Activated T-cell treated with anti-CD3 and anti-CD28 coated beads, Interleukin-2, amount 50 U/mL, for 24 hours (primary cell): ENCODE measurements at regions not wholly inside any gene's neighbourhood (a gene's known extent, or its start where the extent isn't known, plus 50 kb on each side); places are given as distances from the start of the nearest gene placed in this dataset.

Experiments used
- DNase-seq: peaks from one replicate; pipeline ENCODE4 v3.0.0-alpha.2; 2020
- H3K27ac Mint-ChIP-seq: 2 replicates; pipeline ENCODE4 v1.8.0; 2020; ENCODE audit warnings: mild to moderate bottlenecking, mixed read lengths
- H3K27me3 Mint-ChIP-seq: 2 replicates; pipeline ENCODE4 v1.8.0; 2020; ENCODE audit warnings: mixed read lengths
- H3K36me3 Mint-ChIP-seq: 2 replicates; pipeline ENCODE4 v1.8.0; 2020; ENCODE audit warnings: low read depth, mixed read lengths
- H3K4me1 Mint-ChIP-seq: 2 replicates; pipeline ENCODE4 v1.8.0; 2020; ENCODE audit warnings: low read depth, mixed read lengths
- H3K4me3 Mint-ChIP-seq: 2 replicates; pipeline ENCODE4 v1.8.0; 2020; ENCODE audit warnings: mild to moderate bottlenecking, moderate library complexity, mixed read lengths
- H3K9me3 Mint-ChIP-seq: 2 replicates; pipeline ENCODE4 v1.8.0; 2020; ENCODE audit warnings: mixed read lengths

DNA sequence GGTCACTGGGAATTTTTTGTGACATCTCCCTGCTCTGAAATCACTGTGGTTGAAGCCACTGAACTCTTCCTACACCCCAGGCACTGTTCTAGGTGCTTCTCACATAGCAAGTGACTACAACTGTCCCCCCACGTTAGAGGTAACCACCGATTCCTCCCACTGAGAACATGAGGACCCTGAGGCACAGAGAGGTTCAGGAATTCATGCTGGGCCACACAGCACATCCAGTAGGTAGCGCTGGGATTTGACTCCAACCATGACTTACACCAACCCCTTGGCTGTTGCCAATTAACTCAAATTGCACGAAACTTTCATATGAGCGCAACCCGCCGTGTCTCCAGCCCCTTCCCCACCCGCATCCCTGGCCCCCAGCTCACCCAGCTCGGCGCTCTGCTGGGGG, 105.2 kb downstream of the RFLNA start:
- no peak for DNase-seq
- peaks cover 75% of the 10 kb centered on the region for H3K36me3 Mint-ChIP-seq
- no peaks in the 10 kb centered on the region for H3K4me1 Mint-ChIP-seq
- no peaks in the 10 kb centered on the region for H3K9me3 Mint-ChIP-seq
- H3K4me3 Mint-ChIP-seq = no peak overlapping the region
- H3K27me3 Mint-ChIP-seq = no peaks in the 10 kb centered on the region
- no peak overlapping the region for H3K27ac Mint-ChIP-seq

DNA sequence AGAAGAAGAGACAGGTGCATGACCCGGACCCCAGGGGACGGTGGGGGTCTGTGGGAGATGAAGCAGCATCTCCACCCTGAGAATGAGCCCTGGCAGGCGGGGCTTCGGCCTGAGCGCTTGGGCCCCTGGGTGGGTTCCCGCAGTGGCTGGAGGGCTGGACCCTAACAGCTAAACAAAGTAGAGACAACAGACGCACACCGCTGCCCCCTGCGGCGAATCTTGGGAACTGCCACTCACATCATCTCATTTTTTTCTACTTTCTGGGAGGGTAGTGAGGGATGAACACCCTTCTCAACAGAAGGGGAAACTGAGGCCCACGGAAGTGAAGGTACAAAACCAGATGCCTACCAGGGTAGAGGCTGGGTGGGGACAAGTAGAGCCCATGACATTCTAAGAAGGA, 104.7 kb downstream of the RFLNA start:
- Mint-ChIP-seq H3K9me3 (no peaks in the 10 kb centered on the region), H3K27me3 (no peaks in the 10 kb centered on the region), H3K4me1 (no peaks in the 10 kb centered on the region), H3K27ac (no peak overlapping the region), H3K36me3 (peaks cover 76% of the 10 kb centered on the region), H3K4me3 (no peak overlapping the region)
- peak; percentile 58 for DNase-seq

DNA sequence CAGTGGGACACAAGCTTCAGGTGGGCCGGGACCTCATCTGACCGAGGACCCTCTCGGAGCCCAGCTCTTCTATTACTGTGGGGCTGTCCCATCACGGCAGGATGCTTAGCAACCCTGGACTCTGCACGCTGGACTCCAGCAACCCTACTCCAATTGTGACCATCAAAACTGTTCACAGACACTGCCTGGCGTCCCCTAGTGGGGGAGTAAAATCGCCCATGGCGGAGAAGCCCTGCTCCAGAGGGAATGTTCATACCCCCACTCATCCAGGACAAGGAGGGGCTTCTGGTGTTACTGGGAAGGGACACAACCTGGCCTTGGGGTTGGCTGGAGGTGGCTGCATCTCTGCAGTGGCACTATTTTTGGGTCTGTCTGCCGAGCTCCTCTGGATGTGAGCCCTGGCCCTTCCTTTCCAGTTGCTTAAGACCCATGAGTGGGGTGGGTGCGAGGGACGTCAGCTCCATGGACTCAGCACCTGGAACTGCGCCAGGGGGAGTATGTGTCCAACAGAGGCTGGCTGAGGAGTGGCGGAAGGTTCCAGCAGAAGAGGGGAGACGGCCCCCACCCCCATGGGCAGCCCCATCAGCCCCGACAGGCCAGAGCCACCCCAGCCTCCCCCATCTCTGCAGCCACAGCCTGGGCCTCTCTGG, 103.8 kb downstream of the RFLNA start:
- no peak for DNase-seq
- Mint-ChIP-seq H3K36me3 (peaks cover 79% of the 10 kb centered on the region), H3K4me3 (no peak overlapping the region), H3K27me3 (no peaks in the 10 kb centered on the region), H3K9me3 (no peaks in the 10 kb centered on the region), H3K27ac (no peak overlapping the region), H3K4me1 (peaks cover 1% of the 10 kb centered on the region)

DNA sequence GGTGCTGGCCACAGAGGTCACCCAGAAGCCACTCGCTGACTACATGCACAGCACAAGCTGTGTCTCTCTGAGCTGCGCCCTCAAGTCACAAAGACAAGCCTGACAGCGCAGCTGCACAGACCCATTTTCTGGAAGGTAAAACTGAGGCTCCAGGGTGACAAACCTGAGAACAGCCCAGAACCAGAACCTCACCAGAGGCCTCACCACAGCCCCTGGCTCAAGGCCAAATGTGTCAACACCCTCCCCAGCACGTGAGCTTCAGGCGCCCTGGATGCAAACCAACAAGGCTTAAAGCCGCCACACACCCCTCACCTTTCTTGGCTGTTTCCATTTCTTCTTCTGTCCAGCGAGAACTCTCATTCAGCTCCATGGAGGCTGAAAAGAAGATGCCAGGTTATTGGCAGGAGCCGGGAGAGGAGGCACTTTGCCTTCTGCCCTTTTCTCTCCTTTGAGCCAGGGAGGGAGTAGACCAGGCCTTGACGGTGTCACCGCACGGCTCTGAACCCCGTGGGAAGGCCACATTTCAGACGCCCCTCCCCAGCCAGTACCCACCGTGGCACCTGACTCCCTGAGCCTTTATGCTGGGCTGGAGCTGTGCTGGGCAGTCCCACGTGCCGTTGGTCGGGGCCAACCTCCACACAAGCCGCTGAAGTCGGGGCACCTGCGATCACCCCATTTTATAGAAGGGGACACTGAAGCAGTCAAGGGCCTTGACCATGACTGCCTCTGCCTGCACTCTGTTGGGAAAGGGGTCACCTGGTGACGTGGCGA, 103.1 kb downstream of the RFLNA start:
- peaks cover 77% of the 10 kb centered on the region for H3K36me3 Mint-ChIP-seq
- H3K27ac Mint-ChIP-seq = no peak overlapping the region
- no peaks in the 10 kb centered on the region for H3K27me3 Mint-ChIP-seq
- H3K4me3 Mint-ChIP-seq = no peak overlapping the region
- no peaks in the 10 kb centered on the region for H3K9me3 Mint-ChIP-seq
- peaks cover 7% of the 10 kb centered on the region for H3K4me1 Mint-ChIP-seq
- DNase-seq = no peak

DNA sequence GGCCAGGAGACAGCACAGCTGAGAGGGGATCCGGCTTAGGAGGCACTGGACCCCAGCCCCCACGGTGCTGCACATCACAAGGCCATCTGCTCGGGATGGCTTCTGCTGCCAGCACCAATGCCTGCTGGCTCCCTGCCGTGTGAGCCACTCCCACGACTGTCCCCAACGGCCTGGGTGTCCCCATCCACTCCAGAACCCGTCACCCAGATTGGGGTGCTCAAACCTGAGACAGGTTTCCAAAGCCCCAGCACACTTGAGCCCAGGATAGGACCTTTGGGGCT, 102.4 kb downstream of the RFLNA start:
- Mint-ChIP-seq H3K4me1 (peaks cover 11% of the 10 kb centered on the region), H3K27me3 (no peaks in the 10 kb centered on the region), H3K27ac (no peak overlapping the region), H3K4me3 (no peak overlapping the region), H3K36me3 (peaks cover 75% of the 10 kb centered on the region), H3K9me3 (no peaks in the 10 kb centered on the region)
- no peak for DNase-seq

DNA sequence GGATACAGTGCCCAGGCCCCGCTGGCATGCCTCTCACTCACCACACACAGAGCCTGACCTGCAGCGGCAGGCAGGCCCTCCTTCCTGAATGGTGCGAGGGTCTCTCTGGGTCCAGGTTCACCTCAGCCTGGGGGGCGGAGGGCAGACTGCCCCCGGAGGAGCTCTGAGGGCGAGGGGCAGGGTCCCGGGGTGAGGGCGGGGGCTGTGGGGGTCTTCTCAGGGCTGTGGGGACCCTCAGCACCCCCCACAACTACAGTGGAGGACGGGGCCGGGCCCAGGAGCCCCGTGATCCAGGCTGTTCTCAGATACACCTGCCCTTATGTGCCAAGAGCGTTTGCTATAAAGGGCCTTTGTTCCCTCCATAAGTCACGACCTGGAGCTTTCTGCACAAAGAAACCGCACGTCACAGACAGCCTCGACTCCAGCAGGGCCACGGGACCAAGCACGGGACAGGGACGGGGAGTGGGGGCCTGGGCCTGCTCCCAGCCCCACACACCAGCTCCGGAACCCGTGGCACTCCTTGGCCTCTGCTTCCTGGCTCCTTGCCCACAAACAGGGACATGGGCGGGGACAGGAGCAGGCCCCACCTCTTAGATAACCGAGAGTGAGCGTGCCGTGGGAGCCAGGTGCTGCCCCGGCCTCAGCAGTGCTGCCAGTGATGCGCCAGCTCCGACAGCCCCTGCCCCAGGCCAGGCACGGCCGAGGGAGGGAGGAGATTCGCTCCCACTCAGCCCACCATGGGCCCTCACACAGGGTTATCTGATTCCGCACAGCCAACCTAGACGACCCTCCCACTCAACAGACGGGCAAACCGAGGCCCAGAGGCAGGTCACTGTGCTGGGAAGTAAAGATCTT, 101.9 kb downstream of the RFLNA start:
- no peak for DNase-seq
- Mint-ChIP-seq H3K9me3 (no peaks in the 10 kb centered on the region), H3K4me1 (peaks cover 17% of the 10 kb centered on the region), H3K4me3 (no peak overlapping the region), H3K27me3 (no peaks in the 10 kb centered on the region), H3K27ac (no peak overlapping the region), H3K36me3 (peaks cover 74% of the 10 kb centered on the region)

DNA sequence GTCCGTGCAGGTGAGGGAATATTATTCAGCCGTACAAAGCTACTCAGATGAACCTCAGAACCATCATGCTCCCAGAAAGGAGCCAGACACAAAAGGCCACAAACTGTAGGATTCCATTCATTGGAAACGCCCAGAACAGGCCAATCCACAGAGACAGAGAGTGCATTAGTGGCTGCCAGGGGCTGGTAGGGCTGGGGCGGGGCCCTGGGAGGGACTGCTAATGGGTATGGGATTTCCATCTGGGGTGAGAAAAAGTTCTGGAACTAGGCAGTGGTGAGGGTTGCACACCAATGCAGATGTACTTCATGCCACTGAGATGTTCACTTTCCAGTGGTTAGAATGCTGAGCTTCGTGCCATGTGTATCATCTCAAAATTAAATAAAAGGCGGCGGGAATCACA, 101.1 kb downstream of the RFLNA start:
- Mint-ChIP-seq H3K27me3 (no peaks in the 10 kb centered on the region), H3K4me3 (no peak overlapping the region), H3K9me3 (no peaks in the 10 kb centered on the region), H3K4me1 (peaks cover 25% of the 10 kb centered on the region), H3K27ac (no peak overlapping the region), H3K36me3 (peaks cover 70% of the 10 kb centered on the region)
- no peak for DNase-seq

DNA sequence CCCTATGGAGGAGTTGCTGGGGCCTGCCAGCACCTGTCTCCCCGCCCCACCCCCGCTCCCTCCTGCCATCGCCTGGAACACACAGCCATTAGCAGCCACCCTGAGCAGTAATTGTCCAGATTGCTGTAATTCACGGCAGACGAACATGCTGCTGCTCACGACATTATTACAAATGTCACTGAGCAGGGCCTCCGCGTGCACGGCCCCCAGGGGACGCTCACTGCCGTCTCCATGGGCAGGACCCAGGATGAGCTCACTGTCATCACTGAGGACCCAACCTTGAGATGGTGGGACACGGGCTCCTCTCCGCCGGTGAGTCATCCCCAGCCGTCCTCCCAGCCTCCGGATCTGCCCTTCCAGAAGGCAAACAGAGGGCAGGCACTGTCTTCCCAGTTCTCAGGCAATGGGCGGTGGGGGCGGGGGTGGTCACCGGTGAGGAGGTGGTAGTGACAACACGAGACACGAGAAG, 100.4 kb downstream of the RFLNA start:
- peaks cover 67% of the 10 kb centered on the region for H3K36me3 Mint-ChIP-seq
- H3K27ac Mint-ChIP-seq = no peak overlapping the region
- peaks cover 32% of the 10 kb centered on the region for H3K4me1 Mint-ChIP-seq
- DNase-seq = no peak
- H3K4me3 Mint-ChIP-seq = no peak overlapping the region
- H3K9me3 Mint-ChIP-seq = no peaks in the 10 kb centered on the region
- H3K27me3 Mint-ChIP-seq = no peaks in the 10 kb centered on the region

DNA sequence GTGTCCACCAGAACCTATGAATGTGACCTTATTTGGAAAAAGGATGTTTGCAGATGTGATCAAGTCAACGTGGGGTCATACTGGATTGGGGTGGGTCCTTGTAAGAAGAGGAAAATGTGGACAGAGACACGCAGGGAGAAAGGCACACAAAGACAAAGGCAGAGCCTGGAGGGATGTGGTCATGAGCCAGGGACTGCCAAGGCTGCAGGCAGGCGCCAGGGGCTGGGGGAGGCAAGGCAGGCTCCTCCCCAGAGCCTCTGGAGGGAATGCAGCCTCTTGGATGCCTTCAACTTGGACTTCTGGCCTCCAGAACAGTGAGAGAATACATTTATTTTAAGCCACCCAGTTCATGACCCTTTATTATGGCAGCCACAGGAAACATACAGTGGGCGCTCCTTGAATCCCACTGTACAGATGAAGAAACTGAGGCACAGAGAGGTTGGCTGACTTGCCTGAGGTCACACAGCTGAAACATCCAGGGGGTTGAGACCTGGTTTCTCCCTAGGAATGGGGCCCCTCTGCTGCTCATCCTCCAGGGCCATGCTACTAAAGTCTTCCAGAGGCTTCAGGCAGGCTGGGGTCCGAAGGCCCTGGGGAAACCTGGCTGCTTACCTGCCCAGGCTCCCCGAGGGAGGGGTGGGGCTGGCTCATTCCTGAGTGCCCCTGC, 99.7 kb downstream of the RFLNA start:
- peaks cover 61% of the 10 kb centered on the region for H3K36me3 Mint-ChIP-seq
- H3K27me3 Mint-ChIP-seq = no peaks in the 10 kb centered on the region
- peaks cover 39% of the 10 kb centered on the region for H3K4me1 Mint-ChIP-seq
- no peak for DNase-seq
- no peaks in the 10 kb centered on the region for H3K9me3 Mint-ChIP-seq
- H3K4me3 Mint-ChIP-seq = no peak overlapping the region
- peak overlapping the region; percentile 9 for H3K27ac Mint-ChIP-seq

DNA sequence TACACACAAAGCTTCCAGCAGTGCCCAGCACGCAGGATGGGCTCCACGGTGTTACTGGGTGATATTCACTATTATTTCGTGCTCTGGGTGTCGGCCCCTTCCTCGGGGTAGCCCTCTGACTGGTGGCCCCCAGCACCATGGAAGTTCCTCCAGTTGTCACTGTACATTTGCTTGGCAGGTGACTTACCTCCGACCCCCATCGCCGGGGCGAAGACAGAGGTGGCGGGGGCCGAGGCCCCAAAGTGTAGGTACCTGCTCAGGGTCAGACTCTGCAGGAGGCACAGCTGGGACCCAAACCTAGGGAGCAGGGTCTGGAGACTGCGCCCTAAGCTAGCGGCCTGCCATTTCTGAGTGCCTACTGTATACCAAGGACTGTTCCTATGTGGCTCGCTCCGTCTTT, 98.9 kb downstream of the RFLNA start:
- no peaks in the 10 kb centered on the region for H3K27me3 Mint-ChIP-seq
- H3K4me3 Mint-ChIP-seq = no peak overlapping the region
- H3K36me3 Mint-ChIP-seq = peaks cover 54% of the 10 kb centered on the region
- H3K9me3 Mint-ChIP-seq = no peaks in the 10 kb centered on the region
- no peak overlapping the region for H3K27ac Mint-ChIP-seq
- peaks cover 46% of the 10 kb centered on the region for H3K4me1 Mint-ChIP-seq
- no peak for DNase-seq

DNA sequence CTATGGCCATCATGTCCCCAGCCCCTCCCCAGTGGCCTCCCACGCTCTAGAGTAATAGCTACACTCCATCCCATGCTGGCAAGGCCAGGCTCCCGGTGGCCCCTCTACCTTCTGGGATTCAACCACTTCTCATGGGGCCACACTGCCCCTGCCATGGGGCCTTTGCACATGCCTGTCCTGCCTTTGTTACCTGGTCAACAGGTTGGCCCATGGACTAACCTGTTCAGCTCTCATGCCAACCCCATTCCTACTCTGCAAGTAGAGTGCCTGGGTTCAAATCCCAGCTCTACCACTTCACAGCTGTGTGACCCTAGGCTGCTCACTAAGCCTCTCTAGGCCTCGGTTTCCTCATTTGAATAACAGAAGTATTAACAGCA, 98.5 kb downstream of the RFLNA start:
- Mint-ChIP-seq H3K27me3 (no peaks in the 10 kb centered on the region), H3K36me3 (peaks cover 54% of the 10 kb centered on the region), H3K9me3 (no peaks in the 10 kb centered on the region), H3K4me3 (no peak overlapping the region), H3K27ac (no peak overlapping the region), H3K4me1 (peaks cover 48% of the 10 kb centered on the region)
- DNase-seq = no peak

DNA sequence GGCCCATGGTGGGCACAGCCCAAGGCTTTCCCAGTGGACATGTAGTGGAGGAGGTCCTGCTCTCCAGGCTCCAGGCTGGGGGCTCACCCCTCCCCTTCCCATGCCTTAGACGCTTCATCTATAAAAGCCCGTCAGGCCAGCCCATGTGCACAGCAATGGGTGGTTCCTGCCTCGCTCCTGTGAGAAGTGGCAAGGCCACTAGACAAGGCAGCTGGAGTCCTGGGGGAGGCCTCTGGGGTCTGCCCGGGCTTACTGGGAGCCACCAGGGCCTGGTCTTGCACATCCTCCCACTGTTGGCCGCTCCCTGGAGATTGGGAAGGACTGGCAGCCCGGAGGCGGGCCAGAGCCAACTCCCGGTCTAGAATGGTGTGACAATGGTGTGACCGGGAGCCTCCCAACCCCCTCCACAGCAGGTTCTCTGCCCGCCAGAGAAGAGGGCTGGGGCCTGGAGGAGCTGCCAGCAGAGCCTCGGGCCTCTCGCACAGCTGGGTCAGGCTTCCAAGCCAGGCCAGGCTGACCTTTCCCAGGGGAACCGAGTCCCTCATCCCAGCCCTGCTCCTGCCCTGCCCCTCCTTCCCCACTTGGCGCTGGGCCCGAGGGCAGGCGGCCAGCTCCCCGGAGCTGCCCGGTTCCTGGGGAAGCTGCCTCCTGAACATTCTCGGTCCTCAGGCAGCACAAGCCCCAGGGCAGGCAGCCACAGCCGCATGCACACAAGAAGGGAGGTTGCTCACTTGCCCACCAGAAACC, 97.9 kb downstream of the RFLNA start:
- H3K36me3 Mint-ChIP-seq = peaks cover 50% of the 10 kb centered on the region
- no peaks in the 10 kb centered on the region for H3K27me3 Mint-ChIP-seq
- peaks cover 52% of the 10 kb centered on the region for H3K4me1 Mint-ChIP-seq
- DNase-seq = no peak
- no peaks in the 10 kb centered on the region for H3K9me3 Mint-ChIP-seq
- H3K4me3 Mint-ChIP-seq = no peak overlapping the region
- H3K27ac Mint-ChIP-seq = no peak overlapping the region

DNA sequence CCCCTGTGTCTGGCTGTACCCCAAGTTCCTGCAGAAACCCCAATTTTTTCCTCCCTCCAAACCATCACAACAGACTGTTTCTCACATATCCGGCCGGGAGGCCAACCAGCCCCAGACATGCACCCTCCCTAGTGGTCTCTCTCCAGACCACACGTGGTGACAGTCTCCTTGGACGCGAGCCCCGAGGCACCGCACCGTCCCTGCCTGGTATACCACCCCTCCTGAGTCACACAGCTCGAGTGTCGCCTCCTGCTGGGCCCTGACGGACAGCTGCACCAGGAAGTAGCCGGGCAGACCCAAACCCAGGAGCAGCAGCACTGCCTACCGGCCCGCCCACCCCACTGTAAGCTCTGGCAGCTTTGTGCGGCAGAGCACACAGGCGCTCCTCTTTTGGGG, 97.4 kb downstream of the RFLNA start:
- H3K9me3 Mint-ChIP-seq = no peaks in the 10 kb centered on the region
- H3K36me3 Mint-ChIP-seq = peaks cover 44% of the 10 kb centered on the region
- H3K4me1 Mint-ChIP-seq = peaks cover 52% of the 10 kb centered on the region
- H3K27ac Mint-ChIP-seq = peak overlapping the region; percentile 82
- H3K4me3 Mint-ChIP-seq = no peak overlapping the region
- DNase-seq = peak; percentile 40
- no peaks in the 10 kb centered on the region for H3K27me3 Mint-ChIP-seq
